Natural killer cell treated with Interleukin-12 subunit alpha and Interleukin-12 subunit beta and Interleukin-15 and Interleukin-18, amount 100 ng/mL, for 72 hours (primary cell): ENCODE measurements at regions not wholly inside any gene's neighbourhood (a gene's known extent, or its start where the extent isn't known, plus 50 kb on each side); places are given as distances from the start of the nearest gene placed in this dataset.

ENCODE experiments used
- ATAC-seq, 2 donors: fragments of 150-1000 bp; cut with Tn5 transposase in 1 of 2; sonication (Bioruptor Pico), chemical (Tn5 transposase) in 1 of 2; 2 replicates each; pipeline ENCODE4 v1.10.0; 2021
- DNase-seq: peaks from one replicate; pipeline ENCODE4 v3.0.0; 2022; ENCODE audit warnings: low spot score
- H3K27ac Mint-ChIP-seq, 2 donors: 1 replicate in 1 of 2; 2 replicates in 1 of 2; pipeline ENCODE4 v1.8.0; 2022; ENCODE audit warnings: mixed read lengths in 2 of 2, mild to moderate bottlenecking in 1 of 2, moderate library complexity in 1 of 2
- H3K27me3 Mint-ChIP-seq, 2 donors: 1 replicate in 1 of 2; 2 replicates in 1 of 2; pipeline ENCODE4 v1.8.0; 2022; ENCODE audit warnings: mixed read lengths in 2 of 2
- H3K36me3 Mint-ChIP-seq: one replicate; pipeline ENCODE4 v1.8.0; 2022; ENCODE audit warnings: mixed read lengths
- H3K4me1 Mint-ChIP-seq, 2 donors: 1 replicate in 1 of 2; 2 replicates in 1 of 2; pipeline ENCODE4 v1.8.0; 2022; ENCODE audit warnings: low read depth in 2 of 2, mixed read lengths in 2 of 2, mild to moderate bottlenecking in 1 of 2
- H3K4me3 Mint-ChIP-seq: one replicate; pipeline ENCODE4 v1.8.0; 2022; ENCODE audit warnings: mixed read lengths
- H3K9me3 Mint-ChIP-seq: 2 replicates; pipeline ENCODE4 v1.8.0; 2022; ENCODE audit warnings: mixed read lengths

GRCh38 chr4:129682586-129682985 lies 586.6 kb downstream of the C4orf33 start:
- Mint-ChIP-seq H3K27me3 (no peaks in the 10 kb centered on the region), H3K4me1 (no peaks in the 10 kb centered on the region), H3K4me3 (no peak overlapping the region), H3K9me3 (peaks cover 3% of the 10 kb centered on the region), H3K36me3 (no peaks in the 10 kb centered on the region), H3K27ac (no peak overlapping the region)
- ATAC-seq = no peak
- no peak for DNase-seq

GRCh38 chr4:129707949-129708348 lies 612.0 kb downstream of the C4orf33 start:
- Mint-ChIP-seq H3K27ac (no peak overlapping the region), H3K27me3 (no peaks in the 10 kb centered on the region), H3K36me3 (no peaks in the 10 kb centered on the region), H3K4me1 (no peaks in the 10 kb centered on the region), H3K9me3 (peaks cover 8% of the 10 kb centered on the region), H3K4me3 (no peak overlapping the region)
- ATAC-seq = no peak
- no peak for DNase-seq

DNA sequence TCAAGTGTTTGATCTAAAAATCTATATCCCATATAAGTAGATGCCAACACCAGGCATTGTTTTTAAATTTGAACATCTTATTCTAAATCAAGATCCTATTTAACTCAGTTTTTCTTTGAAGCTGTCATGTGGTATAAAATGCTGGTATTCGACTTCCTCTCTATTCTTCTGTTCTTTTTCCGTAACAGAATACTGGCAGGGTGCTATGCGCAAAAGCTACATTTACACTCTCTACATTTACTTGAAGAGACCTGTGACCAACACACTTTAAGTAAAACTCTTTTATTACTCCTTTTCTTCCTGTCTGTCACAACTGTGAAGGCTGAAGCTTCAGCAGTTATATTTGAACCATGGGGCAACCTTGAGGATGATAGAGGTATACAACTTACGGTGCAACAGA lies 612.8 kb downstream of the C4orf33 start:
- Mint-ChIP-seq H3K27ac (no peak overlapping the region), H3K9me3 (peaks cover 8% of the 10 kb centered on the region), H3K4me1 (no peaks in the 10 kb centered on the region), H3K27me3 (no peaks in the 10 kb centered on the region), H3K36me3 (no peaks in the 10 kb centered on the region), H3K4me3 (no peak overlapping the region)
- ATAC-seq (no peak), DNase-seq (no peak)

- H3K4me3 Mint-ChIP-seq = no peak overlapping the region
These were observed 642.2 kb downstream of the C4orf33 start for GRCh38 chr4:129738175-129738574.

GRCh38 chr4:129747756-129748155 lies 651.8 kb downstream of the C4orf33 start:
- peaks cover 5% of the 10 kb centered on the region for H3K9me3 Mint-ChIP-seq
- DNase-seq = no peak
- no peak for ATAC-seq

More at GRCh38 chr4:129738175-129738574, 642.2 kb downstream of the C4orf33 start:
- H3K9me3 Mint-ChIP-seq = peaks cover 14% of the 10 kb centered on the region
- H3K4me1 Mint-ChIP-seq = no peaks in the 10 kb centered on the region
- ATAC-seq (no peak), DNase-seq (no peak)
- H3K27ac Mint-ChIP-seq = no peak overlapping the region
- H3K36me3 Mint-ChIP-seq = peaks cover 6% of the 10 kb centered on the region
- H3K27me3 Mint-ChIP-seq = no peaks in the 10 kb centered on the region

GRCh38 chr4:129748991-129749390 lies 653.0 kb downstream of the C4orf33 start:
- Mint-ChIP-seq H3K36me3 (no peaks in the 10 kb centered on the region), H3K4me1 (no peaks in the 10 kb centered on the region), H3K27ac (no peak overlapping the region), H3K27me3 (no peaks in the 10 kb centered on the region), H3K4me3 (no peak overlapping the region), H3K9me3 (peaks cover 6% of the 10 kb centered on the region)
- DNase-seq = no peak
- no peak for ATAC-seq

More at GRCh38 chr4:129747756-129748155, 651.8 kb downstream of the C4orf33 start:
- Mint-ChIP-seq H3K4me1 (no peaks in the 10 kb centered on the region), H3K27me3 (no peaks in the 10 kb centered on the region), H3K36me3 (no peaks in the 10 kb centered on the region), H3K4me3 (no peak overlapping the region), H3K27ac (no peak overlapping the region)

- Mint-ChIP-seq H3K27me3 (no peaks in the 10 kb centered on the region), H3K4me3 (no peak overlapping the region), H3K9me3 (peaks cover 12% of the 10 kb centered on the region)
These were observed 655.7 kb downstream of the C4orf33 start for GRCh38 chr4:129751646-129752045.

GRCh38 chr4:129783596-129783995 lies 687.6 kb downstream of the C4orf33 start:
- H3K27me3 Mint-ChIP-seq = no peaks in the 10 kb centered on the region
- no peak overlapping the region for H3K27ac Mint-ChIP-seq
- no peak overlapping the region for H3K4me3 Mint-ChIP-seq

More at GRCh38 chr4:129751646-129752045, 655.7 kb downstream of the C4orf33 start:
- ATAC-seq (no peak), DNase-seq (no peak)
- Mint-ChIP-seq H3K27ac (no peak overlapping the region), H3K36me3 (no peaks in the 10 kb centered on the region), H3K4me1 (no peaks in the 10 kb centered on the region)

GRCh38 chr4:129788486-129788885 lies 692.5 kb downstream of the C4orf33 start:
- Mint-ChIP-seq H3K27ac (no peak overlapping the region), H3K36me3 (no peaks in the 10 kb centered on the region), H3K27me3 (no peaks in the 10 kb centered on the region), H3K4me3 (no peak overlapping the region), H3K4me1 (no peaks in the 10 kb centered on the region), H3K9me3 (peaks cover 13% of the 10 kb centered on the region)
- ATAC-seq = no peak
- DNase-seq = no peak

More at GRCh38 chr4:129783596-129783995, 687.6 kb downstream of the C4orf33 start:
- Mint-ChIP-seq H3K9me3 (peaks cover 16% of the 10 kb centered on the region), H3K36me3 (no peaks in the 10 kb centered on the region), H3K4me1 (no peaks in the 10 kb centered on the region)
- ATAC-seq (no peak), DNase-seq (no peak)

GRCh38 chr4:129804461-129804981 lies 708.6 kb downstream of the C4orf33 start:
- H3K27ac Mint-ChIP-seq = no peak overlapping the region
- ATAC-seq (no peak), DNase-seq (no peak)
- H3K4me3 Mint-ChIP-seq = no peak overlapping the region
- no peaks in the 10 kb centered on the region for H3K27me3 Mint-ChIP-seq
- peaks cover 25% of the 10 kb centered on the region for H3K9me3 Mint-ChIP-seq
- H3K36me3 Mint-ChIP-seq = peaks cover 6% of the 10 kb centered on the region
- H3K4me1 Mint-ChIP-seq = no peaks in the 10 kb centered on the region

DNA sequence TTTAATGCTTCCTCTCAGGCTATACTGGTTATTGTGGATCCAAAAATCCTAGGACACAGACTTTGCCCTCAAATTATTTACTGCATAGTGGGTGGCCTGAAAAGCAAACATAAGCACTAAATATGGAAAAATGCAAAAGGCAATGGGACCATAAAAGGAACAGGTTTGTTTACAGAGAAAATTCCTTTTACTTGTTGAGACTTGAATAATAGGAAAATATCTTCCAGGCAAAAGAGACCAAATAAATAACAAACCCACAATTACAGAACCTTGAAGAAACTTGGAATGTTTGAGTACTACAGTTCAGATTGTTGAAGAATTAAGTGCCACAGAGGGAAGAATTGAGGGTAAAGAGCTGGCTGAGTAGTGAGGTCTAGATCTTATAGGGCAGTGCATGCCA lies 711.0 kb downstream of the C4orf33 start:
- ATAC-seq (no peak), DNase-seq (no peak)
- H3K27ac Mint-ChIP-seq = no peak overlapping the region
- peaks cover 27% of the 10 kb centered on the region for H3K9me3 Mint-ChIP-seq
- no peak overlapping the region for H3K4me3 Mint-ChIP-seq
- H3K36me3 Mint-ChIP-seq = peaks cover 6% of the 10 kb centered on the region
- no peaks in the 10 kb centered on the region for H3K4me1 Mint-ChIP-seq
- H3K27me3 Mint-ChIP-seq = no peaks in the 10 kb centered on the region

DNA sequence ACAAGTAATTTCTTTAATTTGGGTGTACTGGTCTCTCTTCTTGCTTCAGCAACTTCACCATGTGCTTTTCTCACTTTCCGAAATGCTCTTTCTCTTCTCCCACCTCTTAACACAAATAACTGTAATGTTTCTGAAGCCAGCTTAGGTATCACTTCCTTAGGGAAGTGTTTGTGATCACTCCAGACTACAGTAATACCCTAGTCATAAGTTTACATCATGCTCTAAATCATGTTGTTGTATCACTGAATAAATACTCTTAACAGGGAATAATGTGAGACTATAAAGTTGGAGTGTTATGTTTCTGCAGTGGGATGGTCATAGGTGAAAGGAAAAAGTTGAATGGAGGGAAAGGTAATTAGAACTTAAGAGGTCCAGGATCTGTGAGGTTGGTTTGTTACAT lies 712.3 kb downstream of the C4orf33 start:
- H3K4me1 Mint-ChIP-seq = no peaks in the 10 kb centered on the region
- no peak for ATAC-seq
- no peak overlapping the region for H3K27ac Mint-ChIP-seq
- H3K36me3 Mint-ChIP-seq = peaks cover 6% of the 10 kb centered on the region
- H3K9me3 Mint-ChIP-seq = peaks cover 26% of the 10 kb centered on the region
- H3K4me3 Mint-ChIP-seq = no peak overlapping the region
- no peak for DNase-seq
- H3K27me3 Mint-ChIP-seq = no peaks in the 10 kb centered on the region

DNA sequence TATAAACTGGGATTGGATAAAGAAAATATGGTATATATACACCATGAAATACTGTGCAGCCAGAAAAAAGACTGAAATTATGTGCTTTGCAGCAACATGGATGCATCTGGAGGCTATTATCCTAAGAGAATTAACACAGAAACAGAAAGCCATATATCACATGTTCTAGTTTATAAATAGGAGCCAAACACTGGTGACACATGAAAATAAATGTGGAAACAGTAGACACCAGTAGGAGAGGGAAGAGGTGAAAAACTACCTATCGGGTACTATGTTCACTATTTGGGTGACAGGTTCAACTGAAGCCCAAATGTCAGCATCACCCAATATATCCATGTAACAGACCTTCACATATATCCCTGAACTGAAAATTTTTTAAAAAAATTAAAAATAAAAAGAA lies 725.1 kb downstream of the C4orf33 start:
- no peaks in the 10 kb centered on the region for H3K4me1 Mint-ChIP-seq
- H3K4me3 Mint-ChIP-seq = no peak overlapping the region
- no peaks in the 10 kb centered on the region for H3K27me3 Mint-ChIP-seq
- no peak for ATAC-seq
- H3K27ac Mint-ChIP-seq = no peak overlapping the region
- H3K36me3 Mint-ChIP-seq = no peaks in the 10 kb centered on the region
- no peak for DNase-seq
- no peaks in the 10 kb centered on the region for H3K9me3 Mint-ChIP-seq

- Mint-ChIP-seq H3K27ac (no peak overlapping the region), H3K4me3 (no peak overlapping the region), H3K9me3 (no peaks in the 10 kb centered on the region), H3K36me3 (no peaks in the 10 kb centered on the region), H3K4me1 (no peaks in the 10 kb centered on the region), H3K27me3 (no peaks in the 10 kb centered on the region)
- ATAC-seq (no peak), DNase-seq (no peak)
These were observed 726.0 kb downstream of the C4orf33 start for GRCh38 chr4:129821963-129822362.

DNA sequence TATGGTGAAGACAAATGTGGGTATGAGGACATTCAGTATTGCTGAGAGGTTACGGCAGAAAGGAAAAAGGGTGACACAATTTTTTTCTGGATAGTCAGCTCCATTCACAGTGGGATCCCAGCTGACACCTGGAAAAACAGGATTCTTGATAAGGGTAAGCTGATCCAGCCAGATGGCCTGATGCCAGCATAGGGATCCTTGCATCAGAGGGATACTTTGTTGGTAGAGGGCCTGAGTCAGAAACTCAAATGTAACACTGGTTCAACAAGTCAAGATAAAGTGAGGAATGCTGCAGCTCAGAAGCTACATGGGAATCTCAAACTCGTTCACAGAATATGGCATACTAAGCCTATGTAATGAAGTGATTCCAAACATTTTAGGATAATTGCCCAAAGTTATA lies 726.7 kb downstream of the C4orf33 start:
- no peaks in the 10 kb centered on the region for H3K4me1 Mint-ChIP-seq

More for the DNA sequence above, 726.7 kb downstream of the C4orf33 start:
- Mint-ChIP-seq H3K4me3 (no peak overlapping the region), H3K9me3 (no peaks in the 10 kb centered on the region), H3K27me3 (no peaks in the 10 kb centered on the region), H3K27ac (no peak overlapping the region), H3K36me3 (no peaks in the 10 kb centered on the region)
- no peak for ATAC-seq
- no peak for DNase-seq
